Heart left ventricle (tissue), 16 donors: ENCODE measurements at regions not wholly inside any gene's neighbourhood (a gene's known extent, or its start where the extent isn't known, plus 50 kb on each side); places are given as distances from the start of the nearest gene placed in this dataset.

Experiments
- ATAC-seq, 4 donors: fragments of 200-7000 bp; cut with Tn5 transposase; one replicate each; pipeline ENCODE4 v1.9.1; 2020 to 2022; ENCODE audit warnings: moderate library complexity in 4 of 4, mild to moderate bottlenecking in 3 of 4, moderate number of reproducible peaks in 1 of 4
- DNase-seq, 5 donors: peaks; one replicate each; pipeline ENCODE4 v3.0.0-alpha.2; 2020
- H3K27ac ChIP-seq, 12 donors: fragments of 200-600 bp; sonication (generic) in 4 of 12; one replicate each; pipeline versions ENCODE4 v1.5.0 to v1.8.0; 2016 to 2022; ENCODE audit warnings: mild to moderate bottlenecking in 2 of 12
- H3K27me3 ChIP-seq, 9 donors: fragments of 200-600 bp; sonication (generic) in 2 of 9; one replicate each; pipeline versions ENCODE4 v1.5.1 to v1.8.0; 2016 to 2022; ENCODE audit warnings: mild to moderate bottlenecking in 3 of 9
- H3K36me3 ChIP-seq, 9 donors: fragments of 200-600 bp; sonication (generic) in 2 of 9; one replicate each; pipeline versions ENCODE4 v1.5.0 to v1.8.0; 2018 to 2022; ENCODE audit warnings: mild to moderate bottlenecking in 2 of 9
- H3K4me1 ChIP-seq, 12 donors: fragments of 200-600 bp; sonication (generic) in 4 of 12; one replicate each; pipeline versions ENCODE4 v1.5.0 to v1.8.0; 2016 to 2022; ENCODE audit warnings: mild to moderate bottlenecking in 3 of 12
- H3K4me3 ChIP-seq, 12 donors: fragments of 200-600 bp; sonication (generic) in 4 of 12; one replicate each; pipeline versions ENCODE4 v1.5.0 to v1.8.0; 2017 to 2022; ENCODE audit warnings: mild to moderate bottlenecking in 9 of 12, moderate library complexity in 4 of 12
- H3K9me3 ChIP-seq, 12 donors: fragments of 200-600 bp; sonication (generic) in 4 of 12; one replicate each; pipeline versions ENCODE4 v1.5.0 to v1.8.0; 2016 to 2022; ENCODE audit warnings: mild to moderate bottlenecking in 1 of 12
- CTCF ChIP-seq, 12 donors: fragments of 200-600 bp; sonication (generic) in 4 of 12; IDR thresholded peaks; one replicate each; pipeline versions ENCODE4 v1.5.0 to v1.8.0; 2018 to 2022; ENCODE audit warnings: antibody characterized with exemption in 12 of 12, mild to moderate bottlenecking in 5 of 12
- POLR2A ChIP-seq, 2 donors: fragments of 450-650 bp; IDR thresholded peaks; one replicate each; pipeline ENCODE4 v1.6.1; 2017; ENCODE audit warnings: antibody characterized with exemption in 2 of 2, mild to moderate bottlenecking in 2 of 2, moderate library complexity in 2 of 2
- WGBS, 4 donors: extraction: QIAGEN DNeasy Blood & Tissue Kit in 2 of 4; methylation state at CpG; one replicate each; pipeline versions ENCODE4 v1.1.5 to v1.1.7; 2013 to 2018; 5-methylcytosine and 5-hydroxymethylcytosine counted together
- intact Hi-C, 10 donors: fragments of 100-400 bp; cut with DNase I; formaldehyde crosslinking; loops; one replicate each; pipeline versions ENCODE4 v1.11.1 to v1.14.2; 2022
- donor health status: ischemic (EF 13 %, LVEDD 7.1; RV severe dilation, severe dysfunction).
- donor health status: healthy with polysubstance abuse.
- donor health status: DM: no; HTN: yes; CAD: no.
- donor health status: DM: no; HTN: no; CAD: no.
- donor health status: ischemic (EF 25% LVEDD 6.9; RV normal size, moderate dysfunction).
- donor health status: ischemic (EF 25% LVEDD 5.7; RV mildly dilated, moderate dysfunction).
- donor health status: healthy.
- donor health status: DM: yes; HTN: yes; CAD: no.
- donor health status: ischemic (EF 35%, LVEDD 5.7; RV mildly dilated, moderate dysfunction).
- donor health status: nonischemic (EF 11% LVEDD 7.7; RV severe dilation, severe dysfunction).
- donor health status: DM: yes; HTN: yes; CAD: no.
- donor health status: PGD.
- donor health status: ischemic (EF 29% LVEDD 5.4; RV normal size, mild dysfunction).
- donor health status: nonischemic (EF 23%, LVEDD 6.1; RV moderate dilation, normal function).

- H3K4me3 ChIP-seq: no peak overlapping the region
- peaks cover 0 to 12% (median 0%) of the 10 kb centered on the region in 9 donors for H3K27me3 ChIP-seq
- ATAC-seq (no peak), DNase-seq (no peak)
- H3K4me1 ChIP-seq: no peaks in the 10 kb centered on the region
- no peak overlapping the region for H3K27ac ChIP-seq
- TF ChIP-seq CTCF (IDR thresholded peaks at IDR 0.05) (no peak), POLR2A (IDR thresholded peaks at IDR 0.05) (no peak)
- H3K9me3 ChIP-seq: no peaks in the 10 kb centered on the region
- intact Hi-C loops: no loop called here
- H3K36me3 ChIP-seq: no peaks in the 10 kb centered on the region
- WGBS, 4 donors: 49 to 69% (median 57%) methylated on average over 7 of the region's 7 CpGs
These were observed 196.7 kb downstream of the SH3BP4 start for GRCh38 chr2:235148201-235149170.

- no peaks in the 10 kb centered on the region for H3K9me3 ChIP-seq
- H3K27me3 ChIP-seq: peaks cover 0 to 14% (median 0%) of the 10 kb centered on the region in 9 donors
- no peak overlapping the region for H3K27ac ChIP-seq
- no peak overlapping the region for H3K4me3 ChIP-seq
- no peak for DNase-seq
- no peak for ATAC-seq
- no peaks in the 10 kb centered on the region for H3K4me1 ChIP-seq
- intact Hi-C loops: no loop called here
- H3K36me3 ChIP-seq: no peaks in the 10 kb centered on the region
- WGBS, 4 donors: 59 to 70% (median 62%) methylated on average over 4 of the region's 4 CpGs
- TF ChIP-seq POLR2A (IDR thresholded peaks at IDR 0.05): no peak
- no peak for TF ChIP-seq CTCF (IDR thresholded peaks at IDR 0.05)
These were observed 197.4 kb downstream of the SH3BP4 start for GRCh38 chr2:235149240-235149659.

GRCh38 chr2:235149736-235150135, 197.9 kb downstream of the SH3BP4 start:
- Histone ChIP-seq H3K4me3 (no peak overlapping the region), H3K4me1 (no peaks in the 10 kb centered on the region), H3K27ac (no peak overlapping the region), H3K9me3 (no peaks in the 10 kb centered on the region), H3K27me3 (peaks cover 0 to 14% (median 0%) of the 10 kb centered on the region in 9 donors), H3K36me3 (no peaks in the 10 kb centered on the region)
- no peak for TF ChIP-seq CTCF (IDR thresholded peaks at IDR 0.05)
- intact Hi-C loops: loop anchor here in 1 of 10 donors (10.0 kb wide), 1 partner anchor 325 kb away; no protein-coding TSS in a partner anchor
- DNase-seq (no peak), ATAC-seq (no peak)
- 81 to 100% (median 88%) methylated on average over 1 of the region's 1 CpG for WGBS, 4 donors

- TF ChIP-seq CTCF (IDR thresholded peaks at IDR 0.05) (no peak), POLR2A (IDR thresholded peaks at IDR 0.05) (no peak)
- 79 to 91% (median 85%) methylated on average over 2 of the region's 2 CpGs for WGBS, 4 donors
- no peaks in the 10 kb centered on the region for H3K9me3 ChIP-seq
- ATAC-seq (no peak), DNase-seq (no peak)
- no peak overlapping the region for H3K4me3 ChIP-seq
- intact Hi-C loops: loop anchor here in 1 of 10 donors (10.0 kb wide), 1 partner anchor 324 kb away; no protein-coding TSS in a partner anchor
- no peaks in the 10 kb centered on the region for H3K36me3 ChIP-seq
- H3K4me1 ChIP-seq: no peaks in the 10 kb centered on the region
- peaks cover 0 to 26% (median 0%) of the 10 kb centered on the region in 9 donors for H3K27me3 ChIP-seq
- no peak overlapping the region for H3K27ac ChIP-seq
These were observed 199.3 kb downstream of the SH3BP4 start for GRCh38 chr2:235151152-235151551.
